Fibroblast of mammary gland (primary cell): ENCODE measurements at regions not wholly inside any gene's neighbourhood (a gene's known extent, or its start where the extent isn't known, plus 50 kb on each side); places are given as distances from the start of the nearest gene placed in this dataset.

Experiments used
- DNase-seq: peaks from one replicate; pipeline ENCODE4 v3.0.0-alpha.2; 2010; ENCODE audit warnings: low read depth
- H3K4me3 ChIP-seq: 2 replicates; pipeline ENCODE4 v1.5.1; 2011; ENCODE audit warnings: low read depth, mild to moderate bottlenecking, low read length, moderate library complexity; ENCODE audit not compliant: control insufficient read depth
- TF ChIP-seq, protein P1 (sequence below): conservative IDR thresholded peaks from 2 replicates; pipeline ENCODE4 v1.5.1; 2011; ENCODE audit warnings: low read depth, low read length, inconsistent platforms; ENCODE audit not compliant: control insufficient read depth, insufficient read depth

DNA sequence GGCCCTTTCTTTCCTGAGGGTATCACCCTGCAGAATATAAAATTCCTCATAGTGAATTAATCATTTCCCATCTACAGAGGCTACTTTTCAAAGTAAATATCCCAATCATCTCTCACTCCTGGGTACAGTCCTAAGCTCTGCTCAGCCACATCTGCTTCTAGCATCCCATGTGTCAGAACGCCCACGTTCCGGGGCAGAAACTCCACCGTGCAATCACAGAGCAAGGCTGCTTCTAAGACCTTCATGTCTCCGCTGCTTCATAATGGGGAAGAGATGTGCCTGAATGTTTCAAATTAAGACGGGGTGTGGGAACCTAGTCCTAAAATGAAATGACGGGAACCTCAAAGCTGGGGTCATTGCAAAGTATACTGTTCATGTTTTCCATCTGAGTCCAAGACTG lies 208.8 kb upstream of the GMDS start:
- H3K4me3 ChIP-seq, result no peak overlapping the region
- TF ChIP-seq, protein P1, sequence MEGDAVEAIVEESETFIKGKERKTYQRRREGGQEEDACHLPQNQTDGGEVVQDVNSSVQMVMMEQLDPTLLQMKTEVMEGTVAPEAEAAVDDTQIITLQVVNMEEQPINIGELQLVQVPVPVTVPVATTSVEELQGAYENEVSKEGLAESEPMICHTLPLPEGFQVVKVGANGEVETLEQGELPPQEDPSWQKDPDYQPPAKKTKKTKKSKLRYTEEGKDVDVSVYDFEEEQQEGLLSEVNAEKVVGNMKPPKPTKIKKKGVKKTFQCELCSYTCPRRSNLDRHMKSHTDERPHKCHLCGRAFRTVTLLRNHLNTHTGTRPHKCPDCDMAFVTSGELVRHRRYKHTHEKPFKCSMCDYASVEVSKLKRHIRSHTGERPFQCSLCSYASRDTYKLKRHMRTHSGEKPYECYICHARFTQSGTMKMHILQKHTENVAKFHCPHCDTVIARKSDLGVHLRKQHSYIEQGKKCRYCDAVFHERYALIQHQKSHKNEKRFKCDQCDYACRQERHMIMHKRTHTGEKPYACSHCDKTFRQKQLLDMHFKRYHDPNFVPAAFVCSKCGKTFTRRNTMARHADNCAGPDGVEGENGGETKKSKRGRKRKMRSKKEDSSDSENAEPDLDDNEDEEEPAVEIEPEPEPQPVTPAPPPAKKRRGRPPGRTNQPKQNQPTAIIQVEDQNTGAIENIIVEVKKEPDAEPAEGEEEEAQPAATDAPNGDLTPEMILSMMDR, result no peak
- DNase-seq, result peak; percentile 79

DNA sequence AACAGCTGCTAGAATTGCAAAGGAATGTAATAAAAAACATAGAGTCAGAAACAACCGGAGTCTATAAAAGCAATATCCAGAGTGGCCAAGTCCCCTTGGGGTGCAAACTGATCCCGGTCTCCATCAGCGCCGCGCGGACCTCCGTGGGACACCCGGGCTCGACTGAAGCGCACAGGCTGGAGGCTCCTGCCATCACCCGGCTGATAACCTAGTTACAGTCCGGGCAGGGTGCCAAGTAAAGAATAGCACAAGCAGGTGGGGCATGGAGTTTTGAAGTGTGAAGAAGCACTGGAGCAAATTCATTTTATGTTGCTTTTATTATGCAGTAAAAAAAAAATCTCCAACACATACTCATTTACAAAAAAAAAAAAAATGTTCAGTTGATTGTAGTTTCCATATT lies 205.1 kb upstream of the GMDS start:
- TF ChIP-seq, protein P1, result no peak
- DNase-seq, result no peak
- H3K4me3 ChIP-seq, result no peak overlapping the region

DNA sequence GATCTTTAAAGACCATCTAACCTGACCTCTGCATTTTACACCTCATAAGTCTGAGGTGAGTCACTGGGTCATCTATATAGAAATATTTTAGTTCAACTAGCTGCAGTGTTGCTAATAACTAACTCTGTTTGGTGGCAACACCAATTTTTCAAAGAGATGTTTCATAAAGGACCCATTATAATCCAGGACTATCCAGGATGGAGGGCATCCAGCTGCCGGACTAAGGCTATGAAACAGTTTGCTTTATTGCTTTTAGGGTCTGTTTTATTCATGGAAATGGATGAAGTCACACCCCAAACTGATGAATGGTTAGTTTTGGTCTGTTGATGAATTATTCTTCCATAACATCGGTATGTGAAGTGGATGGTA lies 204.2 kb upstream of the GMDS start:
- DNase-seq, result no peak
- TF ChIP-seq, protein P1, result no peak
- H3K4me3 ChIP-seq, result no peak overlapping the region

DNA sequence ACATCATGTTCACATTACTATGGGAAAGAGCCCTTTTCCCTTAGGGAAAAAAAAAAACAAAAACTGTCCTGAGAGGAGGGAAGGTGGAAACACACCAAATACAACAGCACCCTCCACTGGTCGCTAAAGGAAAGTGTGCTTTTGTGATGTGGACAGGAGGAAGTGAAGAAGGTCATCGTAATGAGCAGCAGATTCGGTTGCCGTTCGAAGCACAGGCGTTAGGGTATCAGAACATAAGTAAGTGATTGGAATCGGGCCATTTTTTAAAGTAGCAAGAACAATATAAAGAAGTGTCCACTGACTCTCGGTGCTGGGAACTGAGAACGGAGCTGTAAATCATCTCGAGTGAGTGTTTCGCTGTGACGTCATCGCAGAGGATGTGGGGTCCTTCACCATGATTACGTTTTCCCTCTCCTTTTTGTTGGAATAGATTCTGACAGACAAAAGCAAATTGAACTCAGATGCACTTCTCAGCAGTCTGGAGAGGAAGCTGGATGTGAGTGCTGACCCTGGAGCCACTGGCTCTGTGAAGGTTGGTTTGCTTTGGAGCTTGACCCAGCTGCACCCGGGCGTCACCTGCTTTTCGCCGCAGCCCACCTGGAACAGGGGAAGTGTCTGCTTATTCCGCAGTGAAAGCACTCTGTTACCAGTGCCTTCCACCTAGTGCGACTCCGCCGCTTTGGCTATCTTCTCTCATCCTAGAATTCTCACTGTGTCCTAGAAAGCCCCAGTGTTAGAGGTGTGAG lies 203.6 kb upstream of the GMDS start:
- H3K4me3 ChIP-seq, result peak overlapping the region; percentile 41
- peak; percentile 89 for DNase-seq
- TF ChIP-seq, protein P1, result peak; percentile 91

DNA sequence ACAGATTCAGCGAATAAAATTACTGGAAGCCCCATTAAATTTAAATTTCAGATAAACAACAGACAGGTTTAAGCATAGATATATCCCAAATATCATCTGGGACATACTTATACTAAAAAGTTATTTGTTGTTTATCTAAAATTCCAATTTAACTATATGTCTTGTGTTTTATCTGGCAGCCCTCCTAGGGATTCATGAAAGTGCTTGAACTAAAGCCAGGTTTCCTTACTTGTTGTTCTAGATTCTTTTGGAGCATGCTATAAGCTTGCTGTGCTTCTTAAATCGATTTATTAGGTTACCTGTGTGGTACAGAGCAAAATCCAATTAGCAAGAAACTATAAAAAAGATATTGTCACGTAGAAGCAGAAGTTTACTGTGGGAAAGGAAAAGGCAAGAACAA lies 202.5 kb upstream of the GMDS start:
- TF ChIP-seq, protein P1, result no peak
- no peak overlapping the region for H3K4me3 ChIP-seq
- peak; percentile 27 for DNase-seq

DNA sequence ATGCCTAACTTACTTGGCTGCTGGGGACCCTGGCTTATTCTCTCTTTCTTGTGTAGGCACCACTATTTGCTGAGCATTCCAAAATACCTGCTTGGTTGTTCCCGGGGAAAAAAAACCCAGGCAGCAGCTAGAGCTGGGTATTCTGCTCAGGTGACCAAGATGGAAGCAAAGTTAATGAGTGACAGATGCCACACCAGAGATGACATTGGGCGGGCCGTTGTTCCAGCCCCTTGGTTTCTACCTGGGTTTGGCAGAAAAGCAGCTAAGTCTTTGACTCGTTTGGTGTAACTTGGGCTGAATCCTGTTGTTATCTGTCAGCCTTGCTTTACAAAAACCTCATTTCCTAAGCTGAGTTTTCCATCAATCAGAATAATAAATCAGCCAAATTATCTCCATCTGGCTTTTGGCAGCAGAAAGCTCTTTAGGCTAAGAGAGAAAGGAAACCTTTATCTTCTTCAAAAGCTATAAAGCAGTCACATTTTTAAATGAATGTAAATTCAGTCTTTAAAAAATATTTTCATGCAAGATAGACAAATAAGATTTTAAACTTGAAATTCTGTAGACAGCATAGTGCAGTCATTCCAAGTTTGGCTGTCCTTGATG lies 202.0 kb upstream of the GMDS start:
- DNase-seq, result no peak
- TF ChIP-seq, protein P1, result no peak
- H3K4me3 ChIP-seq, result no peak overlapping the region
